Transverse colon (tissue), 4 donors: ENCODE measurements at regions not wholly inside any gene's neighbourhood (a gene's known extent, or its start where the extent isn't known, plus 50 kb on each side); places are given as distances from the start of the nearest gene placed in this dataset.

Experiments
- DNase-seq: peaks from one replicate; pipeline ENCODE4 v3.0.0-alpha.2; 2019
- H3K27ac ChIP-seq, 4 donors: fragments of 200-600 bp; sonication (generic); 2 replicates each; pipeline ENCODE4 v1.5.1; 2016 to 2018; ENCODE audit warnings: inconsistent platforms in 4 of 4
- H3K27me3 ChIP-seq: fragments of 200-600 bp; sonication (generic); 2 replicates; pipeline ENCODE4 v1.5.1; 2017; ENCODE audit warnings: inconsistent platforms
- H3K36me3 ChIP-seq, 4 donors: fragments of 200-600 bp; sonication (generic); 2 replicates each; pipeline ENCODE4 v1.5.1; 2017 to 2019; ENCODE audit warnings: inconsistent platforms in 4 of 4
- H3K4me1 ChIP-seq, 4 donors: fragments of 200-600 bp; sonication (generic); 2 replicates each; pipeline ENCODE4 v1.5.1; 2017 to 2020; ENCODE audit warnings: inconsistent platforms in 4 of 4
- H3K4me3 ChIP-seq, 4 donors: fragments of 200-600 bp; sonication (generic); 1 replicate in 1 of 4; 2 replicates in 3 of 4; pipeline versions ENCODE4 v1.5.1 to v1.6.1; 2017 to 2019; ENCODE audit warnings: inconsistent platforms in 4 of 4
- H3K9me3 ChIP-seq, 2 donors: fragments of 200-600 bp; sonication (generic); 2 replicates each; pipeline ENCODE4 v1.5.1; 2017 to 2019; ENCODE audit warnings: inconsistent platforms in 2 of 2
- EP300 ChIP-seq: sonication (generic); formaldehyde crosslinking; IDR thresholded peaks from one replicate; pipeline ENCODE4 v1.6.1; 2017; ENCODE audit warnings: antibody characterized with exemption, low read depth
- POLR2A ChIP-seq: fragments of 450-650 bp; IDR thresholded peaks from one replicate; pipeline ENCODE4 v1.6.1; 2016; ENCODE audit warnings: antibody characterized with exemption, mild to moderate bottlenecking, moderate library complexity
- POLR2AphosphoS5 ChIP-seq, 3 donors: sonication (generic); formaldehyde crosslinking; IDR thresholded peaks; one replicate each; pipeline ENCODE4 v1.6.1; 2016; ENCODE audit warnings: antibody characterized with exemption in 3 of 3
- WGBS, 2 donors: methylation state at CpG; one replicate each; pipeline ENCODE4 v1.1.5; 2018; ENCODE audit warnings: low coverage in 1 of 2; 5-methylcytosine and 5-hydroxymethylcytosine counted together
- in situ Hi-C, 4 donors: fragments of 200-750 bp; cut with MboI; loops; one replicate each; pipeline versions ENCODE4 v1.15.0 to v1.15.1; 2017; ENCODE audit warnings: low sequenced_read_pairs in 3 of 4, low pct_ligation_motif_present in 1 of 4, low pct_unique_long_range_greater_than_20kb in 1 of 4
- intact Hi-C: fragments of 100-400 bp; cut with DNase I; formaldehyde crosslinking; loops from one replicate; pipeline ENCODE4 v1.15.1; 2023; ENCODE audit warnings: low total_unique reads
- TF ChIP-seq, protein P1 (sequence below), 5 experiments: fragments of 200-600 bp in 3 of 5; fragments of 450-650 bp in 2 of 5; sonication (generic) in 3 of 5; IDR thresholded peaks; 1 replicate in 2 of 5; 2 replicates in 3 of 5; pipeline ENCODE4 v1.5.1; 2016 to 2017; ENCODE audit warnings: antibody characterized with exemption in 5 of 5, inconsistent platforms in 3 of 5, mild to moderate bottlenecking in 2 of 5, moderate library complexity in 1 of 5

DNA sequence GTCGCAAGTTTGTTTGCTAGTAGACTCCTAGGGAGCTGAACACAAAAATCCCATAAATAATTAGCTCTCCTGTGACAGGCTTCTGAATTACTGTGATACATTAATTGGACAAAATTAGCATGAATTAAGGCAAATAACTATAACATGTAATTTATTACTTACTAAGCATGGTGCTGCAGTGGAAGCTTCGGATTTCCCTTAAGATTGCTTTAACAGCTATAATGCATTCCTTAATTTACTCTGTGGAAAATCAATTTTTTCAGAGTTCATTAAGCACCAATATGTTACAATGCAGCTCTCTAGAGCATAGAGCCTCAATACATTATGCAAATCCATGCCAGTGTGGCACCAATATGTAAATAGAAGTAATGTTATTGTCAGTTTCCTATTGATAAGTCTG lies 201.5 kb downstream of the MDFIC start:
- intact Hi-C loops (no loop called here), in situ Hi-C loops (no loop called here)
- Histone ChIP-seq H3K9me3 (no peaks in the 10 kb centered on the region), H3K36me3 (no peaks in the 10 kb centered on the region), H3K4me1 (peaks cover 0 to 9% (median 0%) of the 10 kb centered on the region in 4 donors), H3K27me3 (no peaks in the 10 kb centered on the region), H3K27ac (no peak overlapping the region), H3K4me3 (no peak overlapping the region)
- TF ChIP-seq POLR2AphosphoS5 (IDR thresholded peaks at IDR 0.05), result no peak
- no peak for TF ChIP-seq EP300
- TF ChIP-seq, protein P1, sequence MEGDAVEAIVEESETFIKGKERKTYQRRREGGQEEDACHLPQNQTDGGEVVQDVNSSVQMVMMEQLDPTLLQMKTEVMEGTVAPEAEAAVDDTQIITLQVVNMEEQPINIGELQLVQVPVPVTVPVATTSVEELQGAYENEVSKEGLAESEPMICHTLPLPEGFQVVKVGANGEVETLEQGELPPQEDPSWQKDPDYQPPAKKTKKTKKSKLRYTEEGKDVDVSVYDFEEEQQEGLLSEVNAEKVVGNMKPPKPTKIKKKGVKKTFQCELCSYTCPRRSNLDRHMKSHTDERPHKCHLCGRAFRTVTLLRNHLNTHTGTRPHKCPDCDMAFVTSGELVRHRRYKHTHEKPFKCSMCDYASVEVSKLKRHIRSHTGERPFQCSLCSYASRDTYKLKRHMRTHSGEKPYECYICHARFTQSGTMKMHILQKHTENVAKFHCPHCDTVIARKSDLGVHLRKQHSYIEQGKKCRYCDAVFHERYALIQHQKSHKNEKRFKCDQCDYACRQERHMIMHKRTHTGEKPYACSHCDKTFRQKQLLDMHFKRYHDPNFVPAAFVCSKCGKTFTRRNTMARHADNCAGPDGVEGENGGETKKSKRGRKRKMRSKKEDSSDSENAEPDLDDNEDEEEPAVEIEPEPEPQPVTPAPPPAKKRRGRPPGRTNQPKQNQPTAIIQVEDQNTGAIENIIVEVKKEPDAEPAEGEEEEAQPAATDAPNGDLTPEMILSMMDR (IDR thresholded peaks at IDR 0.05), result no peak
- TF ChIP-seq POLR2A, result no peak
- no peak for DNase-seq
- 91 to 94% methylated on average over 2 of the region's 2 CpGs for WGBS, 2 donors

DNA sequence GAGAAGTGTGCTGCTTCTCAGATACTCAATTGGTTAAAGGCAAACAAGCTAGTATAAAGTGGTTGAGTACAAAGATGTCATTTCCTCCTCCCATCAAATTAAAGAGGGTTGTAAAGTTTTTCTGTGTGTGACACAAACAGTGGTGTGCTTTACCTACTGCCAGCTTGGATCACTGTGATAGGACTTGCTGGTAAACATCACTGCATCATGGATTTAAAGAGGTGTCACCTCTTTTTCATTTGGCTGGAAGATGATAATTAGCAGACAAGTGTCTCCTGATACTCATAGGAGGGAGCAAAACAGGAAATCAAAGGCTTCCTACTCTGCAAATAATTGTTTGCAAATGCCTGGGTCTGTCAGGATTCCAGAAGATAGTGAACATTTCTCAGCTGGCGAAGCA lies 200.5 kb downstream of the MDFIC start:
- Histone ChIP-seq H3K27me3 (no peaks in the 10 kb centered on the region), H3K27ac (no peak overlapping the region), H3K36me3 (no peaks in the 10 kb centered on the region), H3K9me3 (no peaks in the 10 kb centered on the region), H3K4me3 (no peak overlapping the region), H3K4me1 (peaks cover 0 to 9% (median 0%) of the 10 kb centered on the region in 4 donors)
- DNase-seq, result no peak
- intact Hi-C loops, result no loop called here
- TF ChIP-seq POLR2AphosphoS5 (IDR thresholded peaks at IDR 0.05) (no peak), POLR2A (no peak), EP300 (no peak)
- TF ChIP-seq, protein P1 (IDR thresholded peaks at IDR 0.05), result no peak
- in situ Hi-C loops, result no loop called here
- 63 to 69% methylated on average over 1 of the region's 1 CpG for WGBS, 2 donors

DNA sequence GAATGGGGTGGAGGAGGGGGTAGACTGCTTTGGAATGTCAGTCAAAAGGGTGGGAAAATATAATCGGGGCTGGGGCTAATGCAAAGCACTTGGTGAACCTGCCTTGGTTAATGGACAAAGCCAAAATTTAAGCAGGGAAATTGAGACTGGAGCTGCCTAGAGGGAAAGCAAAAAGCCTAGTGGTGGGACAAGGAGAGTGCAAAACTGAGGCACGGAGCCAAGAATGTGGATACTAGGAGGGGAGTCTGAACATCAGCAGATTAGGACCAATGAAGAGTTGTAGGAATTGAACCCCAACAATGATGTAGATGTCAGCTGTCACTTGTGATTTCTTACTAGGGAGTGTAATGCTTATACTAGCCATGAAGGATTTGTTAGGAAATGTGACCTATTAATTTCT lies 195.9 kb downstream of the MDFIC start:
- in situ Hi-C loops, result no loop called here
- H3K36me3 ChIP-seq, result no peaks in the 10 kb centered on the region
- H3K4me1 ChIP-seq, result peaks cover 0 to 7% (median 0%) of the 10 kb centered on the region in 4 donors
- intact Hi-C loops, result no loop called here
- no peaks in the 10 kb centered on the region for H3K9me3 ChIP-seq
- H3K27me3 ChIP-seq, result no peaks in the 10 kb centered on the region
- WGBS, 2 donors, result 72 to 89% methylated on average over 2 of the region's 2 CpGs
- TF ChIP-seq EP300 (no peak), POLR2AphosphoS5 (IDR thresholded peaks at IDR 0.05) (no peak), POLR2A (no peak)
- TF ChIP-seq, protein P1 (IDR thresholded peaks at IDR 0.05), result no peak
- no peak overlapping the region for H3K4me3 ChIP-seq
- DNase-seq, result no peak
- no peak overlapping the region for H3K27ac ChIP-seq

DNA sequence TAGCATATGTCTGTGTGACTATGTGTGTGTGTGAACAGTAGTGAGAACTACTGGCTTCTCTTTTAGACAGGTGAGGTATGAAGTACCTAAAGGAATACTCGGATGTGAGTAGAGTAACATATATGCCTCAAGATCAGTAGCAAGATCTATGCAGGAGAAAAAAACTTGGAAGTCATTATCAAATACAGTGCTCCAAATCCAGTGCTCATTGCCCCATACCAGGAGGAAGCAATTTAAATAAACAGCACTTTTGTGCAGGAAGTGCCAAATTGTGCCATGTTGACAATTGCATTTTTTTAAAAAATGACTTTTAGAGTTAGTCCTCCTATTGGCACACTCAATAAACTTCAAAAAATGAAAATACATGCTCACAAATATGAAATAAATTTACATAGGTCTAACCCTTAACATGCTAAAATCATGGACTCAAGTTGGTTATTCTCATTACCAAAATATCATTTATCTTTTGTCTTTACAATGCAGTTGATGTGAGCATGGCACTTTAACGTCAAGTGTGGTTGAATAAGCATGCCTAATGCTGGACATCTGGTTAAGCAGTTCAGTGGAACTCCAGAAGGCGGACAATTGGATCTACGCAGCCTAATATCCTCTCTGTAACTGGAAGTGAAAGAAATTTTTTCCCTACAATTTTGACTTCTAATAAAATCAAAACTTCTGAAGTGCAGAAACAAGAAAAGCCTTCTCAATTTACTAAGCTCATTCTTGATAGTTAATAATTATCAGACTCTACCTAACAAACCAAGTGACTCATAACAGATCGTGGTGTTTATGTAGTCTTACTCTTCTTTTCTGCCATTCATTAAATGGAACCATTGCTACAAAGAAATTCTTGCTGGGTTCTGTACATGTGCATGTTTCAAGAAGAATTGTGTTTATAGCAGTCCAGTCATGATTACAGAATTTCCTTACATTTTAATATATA lies 195.2 kb downstream of the MDFIC start:
- no peaks in the 10 kb centered on the region for H3K9me3 ChIP-seq
- H3K36me3 ChIP-seq, result no peaks in the 10 kb centered on the region
- no peak overlapping the region for H3K4me3 ChIP-seq
- no peak overlapping the region for H3K27ac ChIP-seq
- DNase-seq, result no peak
- 81 to 84% methylated on average over 5 of the region's 5 CpGs for WGBS, 2 donors
- TF ChIP-seq EP300, result no peak
- TF ChIP-seq, protein P1 (IDR thresholded peaks at IDR 0.05), result no peak
- no peak for TF ChIP-seq POLR2A
- no peak for TF ChIP-seq POLR2AphosphoS5 (IDR thresholded peaks at IDR 0.05)
- H3K4me1 ChIP-seq, result peaks cover 0 to under 1% (median 0%) of the 10 kb centered on the region in 4 donors
- no peaks in the 10 kb centered on the region for H3K27me3 ChIP-seq
- in situ Hi-C loops, result no loop called here
- intact Hi-C loops, result no loop called here
